HG02623 (cell line): ENCODE measurements at regions not wholly inside any gene's neighbourhood (a gene's known extent, or its start where the extent isn't known, plus 50 kb on each side); places are given as distances from the start of the nearest gene placed in this dataset.
"Not testable (repeated sequence)": the region's sequence is repeated elsewhere in the genome, so short reads cannot be mapped to it uniquely, and the experiment has no call there.

Experiments
- ATAC-seq: cut with Tn5 transposase; IDR thresholded peaks from one replicate; pipeline ENCODE4 v1.9.1; 2021; ENCODE audit warnings: moderate library complexity; ENCODE audit not compliant: unreplicated experiment

GRCh38 chr11:112637076-112637475 is 324.1 kb upstream of the NCAM1 start:
- ATAC-seq = no peak

- ATAC-seq = no peak
These were observed 323.3 kb upstream of the NCAM1 start for GRCh38 chr11:112637876-112638275.

- ATAC-seq = no peak
These were observed 321.8 kb upstream of the NCAM1 start for GRCh38 chr11:112639469-112639868.

GRCh38 chr11:112643416-112643815 is 317.8 kb upstream of the NCAM1 start:
- ATAC-seq = no peak

DNA sequence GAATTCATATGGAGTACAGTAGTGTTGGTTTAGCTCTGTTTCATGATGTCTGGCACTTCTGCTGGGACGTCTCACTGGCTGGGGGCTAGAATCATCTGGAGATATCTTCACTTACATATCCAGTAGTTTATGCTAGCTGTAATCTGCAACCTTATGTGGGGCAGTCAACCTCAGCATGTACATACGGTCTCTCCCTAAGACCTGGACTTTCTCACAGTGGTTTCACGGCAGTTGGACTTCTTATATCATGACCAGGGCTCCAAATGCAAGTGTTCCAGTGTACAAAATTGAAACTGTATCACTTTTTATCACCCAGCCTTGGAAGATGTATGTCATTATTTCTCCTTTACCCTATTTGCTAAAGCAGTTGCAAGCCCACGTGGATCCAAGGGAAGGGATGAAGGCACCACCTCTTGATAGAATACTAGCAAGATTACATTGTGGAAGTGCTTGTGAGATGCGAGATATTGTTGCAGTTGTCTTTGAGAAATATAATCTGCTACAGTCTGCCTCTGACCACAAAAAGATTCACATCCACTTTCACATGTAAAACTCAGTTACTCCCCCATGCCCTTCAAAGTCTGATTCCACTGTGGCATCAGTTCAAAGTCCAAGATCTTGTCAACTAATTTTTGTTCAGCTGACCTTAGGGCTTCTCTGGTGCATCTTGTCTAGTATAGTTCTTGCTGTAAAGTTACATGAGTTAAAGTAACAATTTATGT is 316.6 kb upstream of the NCAM1 start:
- peak; percentile 61 for ATAC-seq

- ATAC-seq = no peak
These were observed 311.4 kb upstream of the NCAM1 start for GRCh38 chr11:112649856-112650255.

- no peak for ATAC-seq
These were observed 310.7 kb upstream of the NCAM1 start for GRCh38 chr11:112650527-112650926.

DNA sequence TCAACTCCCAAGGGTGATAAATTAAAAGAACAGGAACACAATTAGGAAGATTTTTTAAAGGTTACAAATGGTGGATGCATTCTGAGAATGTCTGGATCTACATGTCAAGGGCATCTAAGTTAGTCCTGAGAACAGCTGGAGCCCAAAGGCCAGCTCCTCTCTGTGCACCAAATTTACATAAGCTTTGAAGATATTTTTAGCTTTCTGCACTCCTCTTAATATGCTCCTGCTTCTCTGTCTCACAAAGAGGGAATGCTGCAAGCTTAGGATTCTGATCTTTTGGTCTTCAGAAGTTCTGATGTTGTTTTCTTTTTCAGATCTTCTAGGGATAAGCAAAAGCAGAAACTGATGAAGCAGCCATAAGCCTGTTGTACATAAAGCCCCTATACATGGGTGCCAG is 309.8 kb upstream of the NCAM1 start:
- ATAC-seq = no peak

DNA sequence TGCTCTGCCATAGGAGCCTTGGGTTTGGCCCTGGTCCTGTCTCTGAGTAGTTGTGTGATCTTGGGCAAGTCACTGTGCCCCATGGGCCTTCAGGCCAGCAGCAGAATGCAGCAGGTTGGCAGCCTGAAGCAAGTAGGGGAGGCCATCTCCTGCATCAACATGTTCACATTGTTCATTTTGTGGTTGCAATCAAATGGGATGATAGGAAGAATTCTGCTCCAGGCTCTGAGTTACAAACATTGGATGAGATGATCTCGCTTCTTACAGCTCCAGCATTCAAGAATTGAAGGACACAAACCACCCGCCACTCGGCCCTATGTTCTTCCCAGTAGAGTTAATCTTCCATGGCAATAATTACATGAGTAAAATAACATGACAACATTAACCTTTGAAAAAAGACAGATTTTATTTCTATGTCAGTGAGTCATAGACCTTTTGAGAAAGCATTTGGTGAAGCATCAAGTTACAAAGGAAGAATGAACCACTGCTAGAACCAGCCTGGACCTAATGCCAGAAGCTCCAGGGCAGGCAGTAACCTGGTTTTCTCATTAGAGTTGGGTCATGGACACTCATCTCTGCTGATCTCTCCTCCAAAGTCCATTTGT is 308.3 kb upstream of the NCAM1 start:
- ATAC-seq = no peak

- ATAC-seq = no peak
These were observed 305.8 kb upstream of the NCAM1 start for GRCh38 chr11:112655371-112655770.

GRCh38 chr11:112656772-112657428 is 304.3 kb upstream of the NCAM1 start:
- no peak for ATAC-seq

DNA sequence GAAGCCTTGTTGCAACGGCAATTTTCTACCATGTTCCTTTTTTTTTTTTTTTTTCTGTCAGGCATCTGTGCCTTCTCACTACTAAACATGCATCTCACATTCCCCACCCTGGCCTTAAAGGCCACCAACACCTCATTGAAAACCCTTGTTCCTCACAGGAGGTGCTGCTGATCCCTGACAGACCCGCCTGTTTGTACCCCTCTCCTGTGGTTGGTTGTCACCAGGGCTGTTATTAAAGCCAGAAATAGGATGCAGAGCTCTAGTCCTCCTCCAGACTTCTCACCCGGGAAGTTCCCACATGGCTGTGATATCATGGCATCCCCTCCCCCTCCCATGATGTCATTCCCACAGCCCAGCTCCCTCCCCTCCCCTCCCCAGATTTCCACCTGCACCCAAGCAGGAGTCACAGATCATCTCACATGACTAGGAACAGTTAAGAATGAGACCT is 302.8 kb upstream of the NCAM1 start:
- no peak for ATAC-seq

DNA sequence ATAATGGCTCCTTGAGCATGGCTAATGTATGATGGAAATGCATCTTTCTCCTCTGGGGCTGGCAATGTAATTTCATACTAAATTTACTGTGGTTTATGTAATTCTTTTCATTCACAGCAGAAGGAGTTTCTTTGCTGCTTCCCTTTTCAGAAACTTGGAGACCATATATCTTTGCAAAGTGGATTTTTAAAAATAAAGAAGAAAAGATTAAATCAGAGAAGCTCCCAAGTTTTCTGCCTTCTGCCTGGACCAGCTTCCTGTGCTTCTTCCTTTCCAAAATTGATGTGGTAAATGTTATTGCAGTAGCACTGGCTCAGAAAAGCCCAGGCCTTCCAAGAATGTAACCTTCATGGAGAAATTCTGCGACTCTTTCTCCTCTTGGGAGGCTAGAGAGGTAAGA is 300.1 kb upstream of the NCAM1 start:
- ATAC-seq = no peak

DNA sequence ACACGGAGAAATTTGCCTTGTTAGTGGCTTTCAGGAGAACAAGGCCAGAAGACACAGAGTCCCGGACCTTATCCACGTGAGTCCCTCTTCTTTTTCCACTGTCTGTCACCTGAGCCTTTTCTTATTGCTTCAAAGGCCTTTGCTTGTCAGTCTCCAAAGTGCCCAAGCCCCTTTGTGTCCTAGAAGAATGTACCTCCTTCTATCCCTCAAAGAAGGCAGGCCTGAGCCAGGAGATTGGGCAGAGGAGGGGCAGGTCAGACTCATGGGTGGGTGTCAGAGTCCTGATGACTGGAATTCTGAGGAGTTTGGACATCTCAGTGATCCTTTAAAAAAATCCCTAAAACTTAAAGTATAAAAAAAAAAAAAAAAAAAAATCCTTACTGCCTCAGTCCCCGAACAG is 299.6 kb upstream of the NCAM1 start:
- ATAC-seq = no peak

DNA sequence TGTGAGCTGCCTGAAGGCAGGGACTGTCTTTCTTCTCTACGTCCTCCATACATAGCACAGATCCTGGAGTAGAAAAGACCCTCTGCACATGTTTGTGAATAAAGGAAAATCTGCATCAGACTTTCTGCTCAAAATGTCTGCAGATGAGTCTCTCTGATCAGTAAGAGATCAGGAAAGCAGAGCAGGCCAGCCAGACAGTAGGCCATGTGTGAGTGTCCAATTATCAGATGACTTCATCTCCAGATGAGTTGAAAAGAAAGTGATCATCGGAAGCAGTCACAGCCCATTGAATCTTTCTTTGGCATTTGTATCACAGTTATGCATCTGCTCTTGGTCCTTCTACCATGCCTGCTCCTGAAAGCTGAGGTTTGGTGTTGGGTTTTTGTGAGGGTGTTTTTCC is 298.7 kb upstream of the NCAM1 start:
- ATAC-seq = no peak

- no peak for ATAC-seq
These were observed 297.1 kb upstream of the NCAM1 start for GRCh38 chr11:112663947-112664634.

- ATAC-seq = no peak
These were observed 295.9 kb upstream of the NCAM1 start for GRCh38 chr11:112665291-112665690.

GRCh38 chr11:112666253-112666652 is 295.0 kb upstream of the NCAM1 start:
- ATAC-seq = no peak

- ATAC-seq = no peak
These were observed 290.2 kb upstream of the NCAM1 start for GRCh38 chr11:112670806-112671570.

GRCh38 chr11:112673401-112673800 is 287.8 kb upstream of the NCAM1 start:
- not testable (repeated sequence) for ATAC-seq

GRCh38 chr11:112685111-112685510 is 276.1 kb upstream of the NCAM1 start:
- ATAC-seq = no peak
